Right lobe of liver (tissue), 4 donors: ENCODE measurements at regions not wholly inside any gene's neighbourhood (a gene's known extent, or its start where the extent isn't known, plus 50 kb on each side); places are given as distances from the start of the nearest gene placed in this dataset.

ENCODE experiments used
- POLR2A ChIP-seq: fragments of 450-650 bp; IDR thresholded peaks from one replicate; pipeline ENCODE4 v1.6.1; 2017; ENCODE audit warnings: antibody characterized with exemption, mild to moderate bottlenecking
- TF ChIP-seq, protein P1 (sequence below), 4 donors: fragments of 200-600 bp in 3 of 4; fragments of 450-650 bp in 1 of 4; IDR thresholded peaks; one replicate each; pipeline versions ENCODE4 v1.5.1 to v1.8.0; 2016 to 2022; ENCODE audit warnings: antibody characterized with exemption in 4 of 4, mild to moderate bottlenecking in 2 of 4
- donor health status: DM: no; HTN: no; CAD: no.
- donor health status: DM: no; HTN: no; CAD: no.
- donor health status: DM: no; HTN: yes; CAD: no.

DNA sequence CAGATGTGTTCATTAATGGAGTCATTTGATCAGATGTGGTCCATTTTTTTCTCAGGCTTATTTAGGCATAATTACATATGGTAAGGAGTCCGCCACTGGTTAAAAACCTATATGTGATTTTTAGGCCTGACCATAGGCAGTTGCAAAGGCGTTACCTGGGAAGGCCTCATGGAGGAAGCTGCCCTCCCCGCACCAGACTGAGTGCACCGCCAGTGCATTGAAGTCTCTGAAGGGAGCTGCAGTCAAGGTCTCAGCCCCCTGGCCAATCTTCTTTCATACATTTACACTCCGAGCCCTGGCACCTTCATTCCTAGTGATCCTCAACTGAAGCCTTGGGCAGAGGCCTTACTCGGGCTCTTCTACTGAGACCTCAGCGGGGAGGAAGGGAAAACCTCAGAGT is 898.2 kb upstream of the AGA start:
- TF ChIP-seq, protein P1, sequence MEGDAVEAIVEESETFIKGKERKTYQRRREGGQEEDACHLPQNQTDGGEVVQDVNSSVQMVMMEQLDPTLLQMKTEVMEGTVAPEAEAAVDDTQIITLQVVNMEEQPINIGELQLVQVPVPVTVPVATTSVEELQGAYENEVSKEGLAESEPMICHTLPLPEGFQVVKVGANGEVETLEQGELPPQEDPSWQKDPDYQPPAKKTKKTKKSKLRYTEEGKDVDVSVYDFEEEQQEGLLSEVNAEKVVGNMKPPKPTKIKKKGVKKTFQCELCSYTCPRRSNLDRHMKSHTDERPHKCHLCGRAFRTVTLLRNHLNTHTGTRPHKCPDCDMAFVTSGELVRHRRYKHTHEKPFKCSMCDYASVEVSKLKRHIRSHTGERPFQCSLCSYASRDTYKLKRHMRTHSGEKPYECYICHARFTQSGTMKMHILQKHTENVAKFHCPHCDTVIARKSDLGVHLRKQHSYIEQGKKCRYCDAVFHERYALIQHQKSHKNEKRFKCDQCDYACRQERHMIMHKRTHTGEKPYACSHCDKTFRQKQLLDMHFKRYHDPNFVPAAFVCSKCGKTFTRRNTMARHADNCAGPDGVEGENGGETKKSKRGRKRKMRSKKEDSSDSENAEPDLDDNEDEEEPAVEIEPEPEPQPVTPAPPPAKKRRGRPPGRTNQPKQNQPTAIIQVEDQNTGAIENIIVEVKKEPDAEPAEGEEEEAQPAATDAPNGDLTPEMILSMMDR (IDR thresholded peaks at IDR 0.05), result no peak
- TF ChIP-seq POLR2A, result no peak
